ENCODE measurements at regions not wholly inside any gene's neighbourhood (a gene's known extent, or its start where the extent isn't known, plus 50 kb on each side); places are given as distances from the start of the nearest gene placed in this dataset.

GRCh38 chr4:162408309-162408708 is 244.5 kb upstream of the FSTL5 start:
- TF ChIP-seq, protein P1, sequence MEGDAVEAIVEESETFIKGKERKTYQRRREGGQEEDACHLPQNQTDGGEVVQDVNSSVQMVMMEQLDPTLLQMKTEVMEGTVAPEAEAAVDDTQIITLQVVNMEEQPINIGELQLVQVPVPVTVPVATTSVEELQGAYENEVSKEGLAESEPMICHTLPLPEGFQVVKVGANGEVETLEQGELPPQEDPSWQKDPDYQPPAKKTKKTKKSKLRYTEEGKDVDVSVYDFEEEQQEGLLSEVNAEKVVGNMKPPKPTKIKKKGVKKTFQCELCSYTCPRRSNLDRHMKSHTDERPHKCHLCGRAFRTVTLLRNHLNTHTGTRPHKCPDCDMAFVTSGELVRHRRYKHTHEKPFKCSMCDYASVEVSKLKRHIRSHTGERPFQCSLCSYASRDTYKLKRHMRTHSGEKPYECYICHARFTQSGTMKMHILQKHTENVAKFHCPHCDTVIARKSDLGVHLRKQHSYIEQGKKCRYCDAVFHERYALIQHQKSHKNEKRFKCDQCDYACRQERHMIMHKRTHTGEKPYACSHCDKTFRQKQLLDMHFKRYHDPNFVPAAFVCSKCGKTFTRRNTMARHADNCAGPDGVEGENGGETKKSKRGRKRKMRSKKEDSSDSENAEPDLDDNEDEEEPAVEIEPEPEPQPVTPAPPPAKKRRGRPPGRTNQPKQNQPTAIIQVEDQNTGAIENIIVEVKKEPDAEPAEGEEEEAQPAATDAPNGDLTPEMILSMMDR (IDR thresholded peaks at IDR 0.05 in 8 of 11, conservative IDR thresholded peaks at IDR 0.05 in 3 of 11) = no peak
- no peak for TF ChIP-seq POLR2AphosphoS5 (IDR thresholded peaks at IDR 0.05)

All from spleen (tissue), 7 donors.